ENCODE measurements at regions not wholly inside any gene's neighbourhood (a gene's known extent, or its start where the extent isn't known, plus 50 kb on each side); places are given as distances from the start of the nearest gene placed in this dataset.

GRCh38 chr17:73877962-73878361, 233.7 kb upstream of the SDK2 start:
- POLR2A ChIA-PET (ENCODE audit: low non-redundant PET) = no interaction called here
- no peak overlapping the region for H3K27ac ChIP-seq
- TF ChIP-seq, protein P1, sequence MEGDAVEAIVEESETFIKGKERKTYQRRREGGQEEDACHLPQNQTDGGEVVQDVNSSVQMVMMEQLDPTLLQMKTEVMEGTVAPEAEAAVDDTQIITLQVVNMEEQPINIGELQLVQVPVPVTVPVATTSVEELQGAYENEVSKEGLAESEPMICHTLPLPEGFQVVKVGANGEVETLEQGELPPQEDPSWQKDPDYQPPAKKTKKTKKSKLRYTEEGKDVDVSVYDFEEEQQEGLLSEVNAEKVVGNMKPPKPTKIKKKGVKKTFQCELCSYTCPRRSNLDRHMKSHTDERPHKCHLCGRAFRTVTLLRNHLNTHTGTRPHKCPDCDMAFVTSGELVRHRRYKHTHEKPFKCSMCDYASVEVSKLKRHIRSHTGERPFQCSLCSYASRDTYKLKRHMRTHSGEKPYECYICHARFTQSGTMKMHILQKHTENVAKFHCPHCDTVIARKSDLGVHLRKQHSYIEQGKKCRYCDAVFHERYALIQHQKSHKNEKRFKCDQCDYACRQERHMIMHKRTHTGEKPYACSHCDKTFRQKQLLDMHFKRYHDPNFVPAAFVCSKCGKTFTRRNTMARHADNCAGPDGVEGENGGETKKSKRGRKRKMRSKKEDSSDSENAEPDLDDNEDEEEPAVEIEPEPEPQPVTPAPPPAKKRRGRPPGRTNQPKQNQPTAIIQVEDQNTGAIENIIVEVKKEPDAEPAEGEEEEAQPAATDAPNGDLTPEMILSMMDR (conservative IDR thresholded peaks at IDR 0.05; ENCODE audit: low read depth) = no peak
- DNase-seq (ENCODE audit: low spot score) = no peak
- CTCF ChIA-PET = no interaction called here

DNA sequence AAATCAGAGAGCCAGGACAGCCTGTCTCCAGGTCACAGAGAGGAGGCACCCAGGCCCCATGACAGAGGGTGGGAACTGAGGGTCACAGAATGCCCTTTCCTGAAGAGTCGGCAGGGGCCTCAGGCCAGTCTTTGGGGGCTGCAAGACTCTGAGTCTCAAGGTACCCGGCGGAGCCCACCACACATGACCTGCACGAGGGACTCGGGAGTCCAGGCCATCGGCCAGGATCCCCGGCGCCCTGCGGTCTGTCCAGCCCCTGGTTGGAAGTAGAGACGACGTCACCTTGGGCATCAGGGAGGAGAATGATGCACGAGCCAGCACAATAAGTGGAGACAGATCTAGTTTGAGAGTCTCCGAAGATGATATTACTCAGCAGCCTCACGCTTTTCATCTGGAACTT, 234.7 kb upstream of the SDK2 start:
- TF ChIP-seq, protein P1 (conservative IDR thresholded peaks at IDR 0.05; ENCODE audit: low read depth) = no peak
- CTCF ChIA-PET = interaction anchor here (0.7 kb wide), 1 partner anchor 141 kb away, joined by 3 read pairs; no protein-coding TSS in a partner anchor
- no peak overlapping the region for H3K27ac ChIP-seq
- POLR2A ChIA-PET (ENCODE audit: low non-redundant PET) = no interaction called here
- no peak for DNase-seq (ENCODE audit: low spot score)

DNA sequence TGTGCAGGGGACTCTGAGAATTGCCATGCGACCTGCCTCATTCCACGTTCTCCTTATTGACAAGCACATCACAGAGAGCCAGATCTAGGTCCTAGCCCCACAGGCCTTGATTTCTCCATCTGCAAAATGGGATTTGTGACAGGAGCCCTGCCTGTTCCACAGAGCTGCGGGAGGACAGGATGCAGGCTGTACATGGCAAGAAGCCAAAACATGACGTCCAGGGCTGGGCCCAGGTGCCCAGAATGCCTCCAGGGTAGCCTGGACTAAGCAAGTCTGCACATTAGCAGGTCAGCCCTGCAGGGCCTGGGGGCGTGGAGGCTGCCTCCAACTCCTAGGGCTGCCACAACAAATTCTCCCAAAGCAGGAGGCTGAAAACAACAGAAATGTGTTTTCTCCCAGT, 235.7 kb upstream of the SDK2 start:
- no peak overlapping the region for H3K27ac ChIP-seq
- CTCF ChIA-PET = no interaction called here
- TF ChIP-seq, protein P1 (conservative IDR thresholded peaks at IDR 0.05; ENCODE audit: low read depth) = no peak
- DNase-seq (ENCODE audit: low spot score) = peak; percentile 10
- POLR2A ChIA-PET (ENCODE audit: low non-redundant PET) = no interaction called here

DNA sequence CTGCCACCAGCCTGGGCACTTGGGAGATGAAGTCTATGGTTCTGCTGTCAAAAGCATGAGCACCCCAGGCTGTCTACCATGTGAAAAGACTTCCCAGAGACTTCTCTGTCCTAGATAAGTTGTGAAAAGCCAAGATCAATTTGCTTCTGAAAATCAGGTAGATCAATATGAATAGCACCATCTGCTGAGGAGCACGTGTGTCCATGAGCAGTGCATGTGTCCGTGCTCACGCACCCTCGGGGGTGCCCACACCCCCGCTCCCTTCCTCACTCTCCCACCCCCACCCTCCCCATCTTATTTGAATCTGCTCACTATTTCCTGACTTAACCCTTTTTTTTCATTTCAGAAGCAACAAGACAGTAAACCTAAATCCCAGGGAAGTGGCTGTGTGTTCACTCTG, 238.3 kb upstream of the SDK2 start:
- no peak overlapping the region for H3K27ac ChIP-seq
- POLR2A ChIA-PET (ENCODE audit: low non-redundant PET) = no interaction called here
- TF ChIP-seq, protein P1 (conservative IDR thresholded peaks at IDR 0.05; ENCODE audit: low read depth) = no peak
- DNase-seq (ENCODE audit: low spot score) = no peak
- CTCF ChIA-PET = no interaction called here

GRCh38 chr17:73883175-73883574, 238.9 kb upstream of the SDK2 start:
- no peak overlapping the region for H3K27ac ChIP-seq
- TF ChIP-seq, protein P1 (conservative IDR thresholded peaks at IDR 0.05; ENCODE audit: low read depth) = no peak
- ChIA-PET CTCF (no interaction called here), POLR2A (ENCODE audit: low non-redundant PET) (no interaction called here)
- DNase-seq (ENCODE audit: low spot score) = no peak

DNA sequence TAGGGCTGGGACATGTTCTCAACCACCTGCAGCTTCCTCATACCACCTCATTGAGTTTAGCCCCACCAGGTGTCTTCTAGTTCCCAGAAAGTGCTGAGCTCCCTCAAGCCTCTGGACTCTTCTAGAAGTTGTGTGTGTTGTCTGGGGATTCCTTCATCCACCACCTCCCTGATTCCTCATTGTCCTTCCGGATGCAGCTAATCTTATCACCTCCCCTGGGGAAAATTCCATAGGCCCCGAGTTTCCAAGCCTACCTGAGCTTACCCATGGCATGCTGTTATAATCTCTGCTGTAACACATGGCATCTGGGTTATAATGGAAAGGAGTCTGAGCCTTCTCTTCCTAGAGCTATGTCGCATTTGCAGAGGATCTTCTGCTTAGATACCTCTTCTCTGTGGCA, 243.5 kb upstream of the SDK2 start:
- H3K27ac ChIP-seq = no peak overlapping the region
- no peak for DNase-seq (ENCODE audit: low spot score)
- TF ChIP-seq, protein P1 (conservative IDR thresholded peaks at IDR 0.05; ENCODE audit: low read depth) = no peak
- POLR2A ChIA-PET (ENCODE audit: low non-redundant PET) = no interaction called here
- CTCF ChIA-PET = no interaction called here

DNA sequence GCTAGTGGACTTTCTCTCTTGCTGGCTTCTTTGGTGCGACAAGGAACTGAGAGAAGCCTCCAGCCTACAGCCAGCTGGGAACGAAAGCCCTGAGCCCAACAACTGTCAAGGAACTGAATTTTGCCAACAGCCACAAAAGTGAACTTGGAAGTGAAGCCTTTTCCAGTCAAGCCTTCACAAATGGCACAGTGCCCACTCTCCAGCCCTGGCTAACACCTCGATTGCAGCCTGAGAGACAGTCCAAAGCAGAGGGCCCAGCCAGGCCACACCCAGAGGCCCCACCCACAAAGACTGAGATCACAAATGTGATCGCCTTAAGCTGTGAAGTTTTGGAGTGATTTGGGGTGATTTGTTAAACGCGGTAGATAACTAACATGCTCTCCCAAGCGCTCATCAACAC, 244.6 kb upstream of the SDK2 start:
- DNase-seq (ENCODE audit: low spot score) = no peak
- no peak overlapping the region for H3K27ac ChIP-seq
- CTCF ChIA-PET = no interaction called here
- TF ChIP-seq, protein P1 (conservative IDR thresholded peaks at IDR 0.05; ENCODE audit: low read depth) = no peak
- POLR2A ChIA-PET (ENCODE audit: low non-redundant PET) = no interaction called here
